ENCODE measurements at regions not wholly inside any gene's neighbourhood (a gene's known extent, or its start where the extent isn't known, plus 50 kb on each side); places are given as distances from the start of the nearest gene placed in this dataset.

GRCh38 chr15:66635817-66636216 lies 66.2 kb upstream of the SMAD6 start:
- no peak for TF ChIP-seq REST (IDR thresholded peaks at IDR 0.05; ENCODE audit: insufficient read depth in 1 of 2, low read depth in 2 of 2, low read length in 2 of 2)
- no peak for TF ChIP-seq SIN3A (IDR thresholded peaks at IDR 0.05; ENCODE audit: borderline replicate concordance, insufficient read depth, low read length)
- no peak for TF ChIP-seq POLR2AphosphoS5 (IDR thresholded peaks at IDR 0.05; ENCODE audit: low read depth, low read length)
- no peak for TF ChIP-seq TAF1 (IDR thresholded peaks at IDR 0.05; ENCODE audit: borderline replicate concordance, insufficient read depth, low read length)
- TF ChIP-seq FOXP2 (optimal IDR thresholded peaks at IDR 0.05; ENCODE audit: borderline replicate concordance, extremely low read depth, extremely low read length, insufficient read depth), result no peak

GRCh38 chr15:66638377-66638776 lies 63.7 kb upstream of the SMAD6 start:
- TF ChIP-seq FOXP2 (optimal IDR thresholded peaks at IDR 0.05; ENCODE audit: borderline replicate concordance, extremely low read depth, extremely low read length, insufficient read depth) (no peak), REST (IDR thresholded peaks at IDR 0.05; ENCODE audit: insufficient read depth in 1 of 2, low read depth in 2 of 2, low read length in 2 of 2) (no peak), SIN3A (IDR thresholded peaks at IDR 0.05; ENCODE audit: borderline replicate concordance, insufficient read depth, low read length) (no peak)

GRCh38 chr15:66641485-66642315 lies 60.3 kb upstream of the SMAD6 start:
- TF ChIP-seq TAF1 (IDR thresholded peaks at IDR 0.05; ENCODE audit: borderline replicate concordance, insufficient read depth, low read length) (no peak), POLR2AphosphoS5 (IDR thresholded peaks at IDR 0.05; ENCODE audit: low read depth, low read length) (no peak), REST (IDR thresholded peaks at IDR 0.05; ENCODE audit: insufficient read depth in 1 of 2, low read depth in 2 of 2, low read length in 2 of 2) (no peak), SIN3A (IDR thresholded peaks at IDR 0.05; ENCODE audit: borderline replicate concordance, insufficient read depth, low read length) (no peak), FOXP2 (optimal IDR thresholded peaks at IDR 0.05; ENCODE audit: borderline replicate concordance, extremely low read depth, extremely low read length, insufficient read depth) (no peak)

- TF ChIP-seq TAF1 (IDR thresholded peaks at IDR 0.05; ENCODE audit: borderline replicate concordance, insufficient read depth, low read length) (no peak), REST (IDR thresholded peaks at IDR 0.05; ENCODE audit: insufficient read depth in 1 of 2, low read depth in 2 of 2, low read length in 2 of 2) (no peak), FOXP2 (optimal IDR thresholded peaks at IDR 0.05; ENCODE audit: borderline replicate concordance, extremely low read depth, extremely low read length, insufficient read depth) (no peak), SIN3A (IDR thresholded peaks at IDR 0.05; ENCODE audit: borderline replicate concordance, insufficient read depth, low read length) (no peak), POLR2AphosphoS5 (IDR thresholded peaks at IDR 0.05; ENCODE audit: low read depth, low read length) (no peak)
Observed at GRCh38 chr15:66642514-66642913, 59.5 kb upstream of the SMAD6 start.
